H1 (cell line): ENCODE measurements at regions not wholly inside any gene's neighbourhood (a gene's known extent, or its start where the extent isn't known, plus 50 kb on each side); places are given as distances from the start of the nearest gene placed in this dataset.

Experiments used
- CTCF ChIA-PET: fragments of 300-600 bp; sonication (Branson Sonifier 250); formaldehyde crosslinking; loops from one replicate; lab custom pipeline; 2021; ENCODE audit not compliant: partially characterized antibody; lab: Charles Lee
- POLR2A ChIA-PET: fragments of 300-600 bp; sonication (Branson Sonifier 250); formaldehyde crosslinking; loops from one replicate; lab custom pipeline; 2021; ENCODE audit warnings: inconsistent platforms; ENCODE audit not compliant: partially characterized antibody; lab: Charles Lee
- DNase-seq, 2 experiments: peaks; one replicate each; pipeline versions ENCODE4 v3.0.0 to v3.0.0-alpha.2; 2010 to 2022; ENCODE audit warnings: low spot score in 2 of 2, low read depth in 1 of 2, mixed read lengths in 1 of 2
- FAIRE-seq: peaks from 2 replicates; lab custom pipeline; 2011; peaks lifted over from hg19 to GRCh38; lab: Jason Lieb, UNC
- H2AFZ ChIP-seq: 2 replicates; pipeline ENCODE4 v1.8.1; 2012; ENCODE audit warnings: low read length, inconsistent platforms
- H2AK5ac ChIP-seq: 2 replicates; pipeline ENCODE4 v1.6.1; 2013; ENCODE audit warnings: low read depth, low read length
- H2BK120ac ChIP-seq: replicated peaks from 2 replicates; pipeline ENCODE3; 2013; ENCODE audit warnings: low read depth, low read length, inconsistent platforms
- H2BK12ac ChIP-seq: 2 replicates; pipeline ENCODE4 v1.6.1; 2013; ENCODE audit warnings: low read depth, low read length
- H2BK15ac ChIP-seq: 2 replicates; pipeline ENCODE4 v1.6.1; 2013; ENCODE audit warnings: low read length
- H2BK20ac ChIP-seq: 2 replicates; pipeline ENCODE4 v1.6.1; 2013; ENCODE audit warnings: low read length
- H2BK5ac ChIP-seq: 2 replicates; pipeline ENCODE4 v1.6.1; 2013; ENCODE audit warnings: low read depth, low read length
- H3K14ac ChIP-seq: 2 replicates; pipeline ENCODE4 v1.6.1; 2013; ENCODE audit warnings: inconsistent platforms; ENCODE audit not compliant: insufficient read length
- H3K18ac ChIP-seq: 2 replicates; pipeline ENCODE4 v1.6.1; 2013; ENCODE audit warnings: low read length; ENCODE audit errors: extremely low read depth
- H3K23ac ChIP-seq: 2 replicates; pipeline ENCODE4 v1.6.1; 2013; ENCODE audit warnings: inconsistent platforms; ENCODE audit not compliant: insufficient read length
- H3K23me2 ChIP-seq: 2 replicates; pipeline ENCODE4 v1.6.1; 2013; ENCODE audit warnings: low read depth, low read length
- H3K27ac ChIP-seq: 2 replicates; pipeline ENCODE4 v1.6.1; 2011; ENCODE audit warnings: low read depth, low read length, inconsistent platforms
- H3K27me3 ChIP-seq, 4 experiments: replicated peaks in 1 of 4; 1 replicate in 1 of 4; 2 replicates in 3 of 4; pipeline versions ENCODE4 v1.6.1 to v1.8.1; 2011 to 2013; ENCODE audit warnings: low read length in 3 of 4, mild to moderate bottlenecking in 3 of 4, inconsistent platforms in 2 of 4, mixed read lengths in 2 of 4, moderate library complexity in 1 of 4; ENCODE audit not compliant: control insufficient read depth in 3 of 4, insufficient read depth in 3 of 4; ENCODE audit errors: extremely low read depth in 1 of 4
- H3K36me3 ChIP-seq, 4 experiments: 2 replicates each; pipeline versions ENCODE4 v1.6.1 to v1.8.1; 2011 to 2013; ENCODE audit warnings: mild to moderate bottlenecking in 4 of 4, low read length in 3 of 4, moderate library complexity in 2 of 4, control low read depth in 1 of 4, inconsistent platforms in 1 of 4; ENCODE audit not compliant: insufficient read depth in 4 of 4, control insufficient read depth in 2 of 4
- H3K4ac ChIP-seq: replicated peaks from 2 replicates; pipeline ENCODE3; 2013; ENCODE audit warnings: low read length, low read depth, mixed read lengths, inconsistent platforms; ENCODE audit not compliant: insufficient read length
- H3K4me1 ChIP-seq, 4 experiments: replicated peaks in 1 of 4; 1 replicate in 1 of 4; 2 replicates in 3 of 4; pipeline versions ENCODE4 v1.6.1 to v1.8.1; 2011 to 2013; ENCODE audit warnings: low read length in 3 of 4, inconsistent platforms in 2 of 4, mixed read lengths in 1 of 4; ENCODE audit not compliant: insufficient read depth in 4 of 4, control insufficient read depth in 3 of 4
- H3K4me2 ChIP-seq, 2 experiments: 2 replicates each; pipeline versions ENCODE4 v1.6.1 to v1.8.1; 2011 to 2013; ENCODE audit warnings: low read depth in 2 of 2, low read length in 2 of 2, control low read depth in 1 of 2, inconsistent platforms in 1 of 2, mild to moderate bottlenecking in 1 of 2; ENCODE audit not compliant: insufficient read depth in 1 of 2
- H3K4me3 ChIP-seq, 4 experiments: fragments of 200-600, 300-600 bp in 1 of 4; sonication (generic), shearing (Covaris generic), sonication (Bioruptor Twin) in 1 of 4; 2 replicates each; pipeline versions ENCODE4 v1.5.1 to v1.8.1; 2011 to 2016; ENCODE audit warnings: low read length in 4 of 4, low read depth in 3 of 4, control low read depth in 2 of 4, inconsistent platforms in 2 of 4, mild to moderate bottlenecking in 2 of 4, mixed read lengths in 1 of 4, moderate library complexity in 1 of 4; ENCODE audit not compliant: insufficient read depth in 2 of 4; ENCODE audit errors: extremely low read depth in 1 of 4
- H3K56ac ChIP-seq: replicated peaks from 2 replicates; pipeline ENCODE3; 2013; ENCODE audit warnings: low read depth, mild to moderate bottlenecking, mixed read lengths, low read length, inconsistent platforms; ENCODE audit not compliant: insufficient read length
- H3K79me1 ChIP-seq: 2 replicates; pipeline ENCODE4 v1.6.1; 2013; ENCODE audit warnings: low read depth, low read length, control low read depth
- H3K79me2 ChIP-seq, 2 experiments: 2 replicates each; pipeline versions ENCODE4 v1.6.1 to v1.8.1; 2012 to 2013; ENCODE audit warnings: low read length in 2 of 2, mild to moderate bottlenecking in 2 of 2, inconsistent platforms in 1 of 2; ENCODE audit not compliant: insufficient read depth in 2 of 2, control insufficient read depth in 1 of 2
- H3K9ac ChIP-seq, 4 experiments: replicated peaks in 1 of 4; 1 replicate in 1 of 4; 2 replicates in 3 of 4; pipeline versions ENCODE4 v1.6.1 to v1.8.1; 2011 to 2013; ENCODE audit warnings: low read depth in 3 of 4, low read length in 3 of 4, control low read depth in 2 of 4, mild to moderate bottlenecking in 2 of 4, moderate library complexity in 2 of 4, inconsistent platforms in 1 of 4; ENCODE audit errors: extremely low read depth in 1 of 4
- H3K9me3 ChIP-seq, 2 experiments: 2 replicates each; pipeline versions ENCODE4 v1.6.1 to v1.8.1; 2012 to 2013; ENCODE audit warnings: mild to moderate bottlenecking in 2 of 2, moderate library complexity in 2 of 2, control low read depth in 1 of 2, inconsistent platforms in 1 of 2, low read depth in 1 of 2, low read length in 1 of 2, mixed read lengths in 1 of 2; ENCODE audit not compliant: insufficient read depth in 2 of 2
- H4K20me1 ChIP-seq, 2 experiments: replicated peaks in 1 of 2; 2 replicates each; pipeline versions ENCODE3 to v1.8.1; 2011 to 2013; ENCODE audit warnings: inconsistent platforms in 2 of 2, low read length in 2 of 2, mild to moderate bottlenecking in 1 of 2; ENCODE audit not compliant: insufficient read depth in 2 of 2, control insufficient read depth in 1 of 2
- H4K5ac ChIP-seq: 2 replicates; pipeline ENCODE4 v1.6.1; 2013; ENCODE audit warnings: low read length, low read depth, mixed read lengths, inconsistent platforms; ENCODE audit not compliant: insufficient read length
- H4K8ac ChIP-seq: 2 replicates; pipeline ENCODE4 v1.8.0; 2013; ENCODE audit warnings: mild to moderate bottlenecking, moderate library complexity, low read length, inconsistent platforms; ENCODE audit not compliant: insufficient read depth; ENCODE audit errors: extremely low read depth
- H4K91ac ChIP-seq: replicated peaks from 2 replicates; pipeline ENCODE3; 2013; ENCODE audit warnings: low read length, mixed read lengths, inconsistent platforms; ENCODE audit not compliant: insufficient read length
- BACH1 ChIP-seq: IDR thresholded peaks from 2 replicates; pipeline ENCODE4 v1.6.1; 2012; ENCODE audit warnings: low read length, improper control_type of control experiment
- GTF2F1 ChIP-seq: IDR thresholded peaks from 2 replicates; pipeline ENCODE4 v1.6.1; 2012; ENCODE audit warnings: low read depth, low read length, improper control_type of control experiment, borderline replicate concordance
- HDAC2 ChIP-seq, 2 experiments: fragments of 300-600 bp in 1 of 2; sonication (generic) in 1 of 2; IDR thresholded peaks; 2 replicates each; pipeline ENCODE4 v1.6.1; 2011 to 2012; ENCODE audit warnings: low read depth in 2 of 2, low read length in 2 of 2, mild to moderate bottlenecking in 2 of 2, moderate library complexity in 2 of 2, borderline replicate concordance in 1 of 2, inconsistent platforms in 1 of 2
- POLR2AphosphoS5 ChIP-seq: IDR thresholded peaks from 2 replicates; pipeline ENCODE4 v1.6.1; 2011; ENCODE audit warnings: low read depth, low read length
- RAD21 ChIP-seq, 2 experiments: IDR thresholded peaks in 1 of 2; conservative IDR thresholded peaks in 1 of 2; 2 replicates each; pipeline ENCODE4 v1.6.1; 2011; ENCODE audit warnings: low read depth in 2 of 2, low read length in 2 of 2, improper control_type of control experiment in 1 of 2, inconsistent platforms in 1 of 2, mild to moderate bottlenecking in 1 of 2, moderate library complexity in 1 of 2
- RNF2 ChIP-seq: fragments of 200-900, 300-1000 bp; sonication (generic); IDR thresholded peaks from 2 replicates; pipeline ENCODE4 v1.7.1; 2016; ENCODE audit warnings: borderline replicate concordance, low read depth, mild to moderate bottlenecking, antibody characterized with exemption, low read length; ENCODE audit not compliant: poor library complexity, severe bottlenecking; ENCODE audit errors: missing control alignments
- SP1 ChIP-seq: IDR thresholded peaks from 2 replicates; pipeline ENCODE4 v1.6.1; 2011; ENCODE audit warnings: low read depth, low read length
- TEAD4 ChIP-seq: IDR thresholded peaks from 2 replicates; pipeline ENCODE4 v1.6.1; 2012; ENCODE audit warnings: low read depth, low read length, inconsistent platforms, mixed read lengths
- WGBS, 2 experiments: shearing (Covaris generic) in 1 of 2; methylation state at CpG; one replicate each; pipeline versions ENCODE4 v1.1.6 to v1.1.7; 2013 to 2015; ENCODE audit warnings: low lambda C conversion rate in 2 of 2, mixed read lengths in 2 of 2, inconsistent platforms in 1 of 2, low coverage in 1 of 2, missing lambda C conversion rate in 1 of 2; ENCODE audit not compliant: insufficient replicate concordance in 2 of 2, insufficient coverage in 1 of 2, insufficient read length in 1 of 2; ENCODE audit errors: extremely low coverage in 1 of 2, missing lambda C conversion rate in 1 of 2; 5-methylcytosine and 5-hydroxymethylcytosine counted together

DNA sequence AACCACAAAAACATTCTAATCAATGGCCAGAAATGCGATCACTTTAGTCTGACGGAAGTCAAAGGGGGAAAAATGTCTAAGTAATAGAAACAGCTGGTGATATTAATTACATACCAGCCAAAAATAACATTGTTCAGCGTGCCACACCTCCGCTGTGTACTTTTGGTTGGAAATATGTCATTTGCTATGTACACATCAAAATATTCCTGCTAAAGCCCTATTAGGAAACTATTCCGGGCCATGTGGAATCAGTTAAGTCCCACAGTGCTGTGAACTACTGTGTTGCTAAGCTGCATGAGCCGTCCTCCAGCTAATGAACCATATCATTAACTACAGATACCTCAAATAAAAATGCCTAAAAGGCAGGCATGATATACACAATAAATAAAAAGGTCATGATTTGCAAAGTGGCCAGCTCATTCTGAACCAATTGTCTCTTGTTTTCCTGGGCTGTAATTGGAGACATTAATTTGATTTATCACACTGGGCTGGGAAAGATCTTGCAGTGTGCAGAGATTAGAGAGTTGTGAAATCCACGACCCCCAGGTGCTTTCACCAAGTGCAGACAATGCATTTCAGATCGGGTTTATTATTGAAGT is 200.5 kb upstream of the LRTM1 start:
- no peak overlapping the region for H2BK20ac ChIP-seq
- H2BK15ac ChIP-seq: no peak overlapping the region
- H3K4ac ChIP-seq: no peak overlapping the region
- no peak for TF ChIP-seq GTF2F1
- no peak for TF ChIP-seq BACH1
- TF ChIP-seq TEAD4: no peak
- no peak for TF ChIP-seq RNF2
- no peak for TF ChIP-seq SP1
- TF ChIP-seq RAD21 (IDR thresholded peaks at IDR 0.05 in 1 of 2, conservative IDR thresholded peaks at IDR 0.05 in 1 of 2; ENCODE audit: low read depth in 2 of 2, low read length in 2 of 2): no peak
- no peak for TF ChIP-seq POLR2AphosphoS5
- no peak for TF ChIP-seq HDAC2 (IDR thresholded peaks at IDR 0.05; ENCODE audit: borderline replicate concordance in 1 of 2, low read depth in 2 of 2, low read length in 2 of 2)
- 87% methylated on average over 8 of the region's 8 CpGs; no CpG with 5 or more reads in 1 of the 2 experiments for WGBS, 2 experiments
- no peak overlapping the region for H2BK12ac ChIP-seq
- no peaks in the 10 kb centered on the region for H3K23me2 ChIP-seq
- no peak overlapping the region for H4K5ac ChIP-seq
- DNase-seq: no peak
- H4K8ac ChIP-seq: no peak overlapping the region
- no peak overlapping the region for H2AFZ ChIP-seq
- H3K4me3 ChIP-seq: no peak overlapping the region
- no peaks in the 10 kb centered on the region for H3K79me1 ChIP-seq
- H3K23ac ChIP-seq: no peak overlapping the region
- no peaks in the 10 kb centered on the region for H4K20me1 ChIP-seq
- H3K79me2 ChIP-seq: no peaks in the 10 kb centered on the region
- no peak overlapping the region; the same call in 1 of the 2 replicates for H3K18ac ChIP-seq
- peaks cover 0 to 3% (median 0%) of the 10 kb centered on the region in 4 experiments; a peak in 1 of 7 replicates for H3K4me1 ChIP-seq
- no peak overlapping the region for H4K91ac ChIP-seq
- no peak overlapping the region for H2BK120ac ChIP-seq
- no peaks in the 10 kb centered on the region for H3K9me3 ChIP-seq
- ChIA-PET CTCF (interaction anchor here (0.6 to 1.0 kb wide), 2 partner anchors 23 to 26 kb away, joined by 3 to 4 read pairs; no protein-coding TSS in a partner anchor), POLR2A (no interaction called here)
- no peak overlapping the region for H3K4me2 ChIP-seq
- no peaks in the 10 kb centered on the region for H3K27me3 ChIP-seq
- H3K27ac ChIP-seq: no peak overlapping the region
- H3K9ac ChIP-seq: no peak overlapping the region
- no peaks in the 10 kb centered on the region for H3K36me3 ChIP-seq
- FAIRE-seq: no peak
- H2AK5ac ChIP-seq: no peak overlapping the region
- H3K14ac ChIP-seq: no peak overlapping the region
- no peak overlapping the region for H2BK5ac ChIP-seq
- H3K56ac ChIP-seq: no peak overlapping the region
